HG03571 (cell line): ENCODE measurements at regions not wholly inside any gene's neighbourhood (a gene's known extent, or its start where the extent isn't known, plus 50 kb on each side); places are given as distances from the start of the nearest gene placed in this dataset.
A peak's percentile ranks its signal among the peaks of the same experiment; 100 is the strongest.
"Not testable (repeated sequence)": the region's sequence is repeated elsewhere in the genome, so short reads cannot be mapped to it uniquely, and the experiment has no call there.

ENCODE experiments used
- ATAC-seq: cut with Tn5 transposase; IDR thresholded peaks from one replicate; pipeline ENCODE4 v1.9.1; 2021; ENCODE audit not compliant: unreplicated experiment

GRCh38 chr1:120544434-120544833 is 129.6 kb downstream of the NBPF8 start:
- ATAC-seq: not testable (repeated sequence)

GRCh38 chr1:120550335-120550734 is 135.5 kb downstream of the NBPF8 start:
- not testable (repeated sequence) for ATAC-seq

- not testable (repeated sequence) for ATAC-seq
These were observed 137.4 kb downstream of the NBPF8 start for GRCh38 chr1:120552190-120552589.

GRCh38 chr1:120557605-120558302 is 142.9 kb downstream of the NBPF8 start:
- peak; percentile 3 for ATAC-seq

GRCh38 chr1:120558303-120559060 is 143.6 kb downstream of the NBPF8 start:
- ATAC-seq: peak; percentile 84

- ATAC-seq: not testable (repeated sequence)
These were observed 146.9 kb downstream of the NBPF8 start for GRCh38 chr1:120561767-120562166.

GRCh38 chr1:120565396-120565795 is 150.6 kb downstream of the NBPF8 start:
- ATAC-seq: not testable (repeated sequence)

GRCh38 chr1:120567620-120568019 is 152.8 kb downstream of the NBPF8 start:
- ATAC-seq: not testable (repeated sequence)

GRCh38 chr1:120575201-120575600 is 148.5 kb upstream of the NBPF26 start:
- ATAC-seq: not testable (repeated sequence)

GRCh38 chr1:120582135-120582534 is 141.6 kb upstream of the NBPF26 start:
- ATAC-seq: not testable (repeated sequence)

- ATAC-seq: not testable (repeated sequence)
These were observed 137.7 kb upstream of the NBPF26 start for GRCh38 chr1:120586053-120586452.

- ATAC-seq: not testable (repeated sequence)
These were observed 134.9 kb upstream of the NBPF26 start for GRCh38 chr1:120588811-120589210.

GRCh38 chr1:120591774-120592173 is 132.0 kb upstream of the NBPF26 start:
- ATAC-seq: not testable (repeated sequence)

- ATAC-seq: not testable (repeated sequence)
These were observed 130.8 kb upstream of the NBPF26 start for GRCh38 chr1:120592943-120593342.

- ATAC-seq: not testable (repeated sequence)
These were observed 130.1 kb upstream of the NBPF26 start for GRCh38 chr1:120593648-120594047.

- ATAC-seq: not testable (repeated sequence)
These were observed 125.3 kb upstream of the NBPF26 start for GRCh38 chr1:120598331-120598951.

- ATAC-seq: not testable (repeated sequence)
These were observed 124.2 kb upstream of the NBPF26 start for GRCh38 chr1:120599511-120599910.

GRCh38 chr1:120600442-120601041 is 123.2 kb upstream of the NBPF26 start:
- ATAC-seq: not testable (repeated sequence)

- not testable (repeated sequence) for ATAC-seq
These were observed 115.9 kb upstream of the NBPF26 start for GRCh38 chr1:120607882-120608281.

- not testable (repeated sequence) for ATAC-seq
These were observed 115.3 kb upstream of the NBPF26 start for GRCh38 chr1:120608314-120609014.
